Endothelial cell of umbilical vein (primary cell): ENCODE measurements at regions not wholly inside any gene's neighbourhood (a gene's known extent, or its start where the extent isn't known, plus 50 kb on each side); places are given as distances from the start of the nearest gene placed in this dataset.

ENCODE experiments used
- BruUV-seq: library from RNA; stranded (reverse); fragments of 400-500 nt; replicated peaks from 2 replicates; lab custom pipeline; 2021; lab: Mats Ljungman, UMichigan
- CTCF ChIA-PET: fragments of 300-600, 350-600 bp; sonication (Branson Sonifier 250); formaldehyde crosslinking; loops from one replicate; lab custom pipeline; 2021; ENCODE audit warnings: antibody characterized with exemption, inconsistent platforms; lab: Charles Lee
- POLR2A ChIA-PET: fragments of 300-600, 350-600 bp; sonication (Branson Sonifier 250); formaldehyde crosslinking; loops from one replicate; lab custom pipeline; 2021; ENCODE audit warnings: antibody characterized with exemption, inconsistent platforms; lab: Charles Lee
- DNase-seq: peaks from one replicate; pipeline ENCODE4 v3.0.0-alpha.2; 2011; ENCODE audit warnings: low read depth, low spot score
- FAIRE-seq: peaks from 2 replicates; lab custom pipeline; 2011; peaks lifted over from hg19 to GRCh38; lab: Jason Lieb, UNC
- H2AFZ ChIP-seq: 2 replicates; pipeline ENCODE4 v1.6.0; 2012; ENCODE audit warnings: low read depth, low read length, control low read depth, inconsistent platforms
- H3K27ac ChIP-seq: 2 replicates; pipeline ENCODE4 v1.5.1; 2011; ENCODE audit warnings: low read depth, mild to moderate bottlenecking, control low read depth, low read length, moderate library complexity; ENCODE audit not compliant: insufficient read depth
- H3K27me3 ChIP-seq, 2 experiments: 2 replicates each; pipeline versions ENCODE4 v1.6.0 to v1.6.1; 2011; ENCODE audit warnings: low read length in 2 of 2, mixed read lengths in 1 of 2; ENCODE audit not compliant: control insufficient read depth in 2 of 2, insufficient read depth in 2 of 2
- H3K36me3 ChIP-seq, 2 experiments: 2 replicates in 1 of 2; 3 replicates in 1 of 2; pipeline ENCODE4 v1.5.1; 2011; ENCODE audit warnings: low read length in 2 of 2, mild to moderate bottlenecking in 1 of 2, moderate library complexity in 1 of 2; ENCODE audit not compliant: control insufficient read depth in 2 of 2, insufficient read depth in 2 of 2; ENCODE audit errors: extremely low read depth in 1 of 2
- H3K4me1 ChIP-seq: 3 replicates; pipeline ENCODE4 v1.5.1; 2011; ENCODE audit warnings: mild to moderate bottlenecking, low read length; ENCODE audit not compliant: control insufficient read depth, insufficient read depth; ENCODE audit errors: extremely low read depth
- H3K4me2 ChIP-seq: 2 replicates; pipeline ENCODE4 v1.6.1; 2011; ENCODE audit warnings: low read length, control low read depth, mixed read lengths; ENCODE audit not compliant: insufficient read depth
- H3K4me3 ChIP-seq, 3 experiments: fragments of 200-600 bp in 1 of 3; sonication (generic), shearing (Covaris generic) in 1 of 3; replicated peaks in 1 of 3; 2 replicates each; pipeline ENCODE4 v1.5.1; 2011 to 2016; ENCODE audit warnings: control low read depth in 3 of 3, low read length in 3 of 3, mild to moderate bottlenecking in 2 of 3, inconsistent platforms in 1 of 3, low read depth in 1 of 3, moderate library complexity in 1 of 3; ENCODE audit not compliant: insufficient read depth in 1 of 3
- H3K79me2 ChIP-seq: 2 replicates; pipeline ENCODE4 v1.6.0; 2012; ENCODE audit warnings: low read length, inconsistent platforms; ENCODE audit not compliant: control insufficient read depth, insufficient read depth
- H3K9ac ChIP-seq: replicated peaks from 2 replicates; pipeline ENCODE3; 2011; ENCODE audit warnings: low read length, control low read depth; ENCODE audit not compliant: insufficient read depth; ENCODE audit errors: extremely low read depth
- H3K9me1 ChIP-seq: replicated peaks from 3 replicates; pipeline ENCODE4 v1.6.0; 2011; ENCODE audit warnings: mild to moderate bottlenecking, low read length; ENCODE audit not compliant: control insufficient read depth, insufficient read depth; ENCODE audit errors: extremely low read depth
- H3K9me3 ChIP-seq: replicated peaks from 2 replicates; pipeline ENCODE4 v1.5.1; 2012; ENCODE audit warnings: low read length, inconsistent platforms; ENCODE audit not compliant: control insufficient read depth, insufficient read depth
- H4K20me1 ChIP-seq: replicated peaks from 2 replicates; pipeline ENCODE3; 2011; ENCODE audit warnings: mild to moderate bottlenecking, low read length; ENCODE audit not compliant: control insufficient read depth, insufficient read depth; ENCODE audit errors: extremely low read depth
- EZH2 ChIP-seq: IDR thresholded peaks from 2 replicates; pipeline ENCODE4 v1.6.1; 2012; ENCODE audit warnings: borderline replicate concordance, low read depth, mild to moderate bottlenecking, moderate library complexity, low read length, inconsistent platforms; ENCODE audit not compliant: severe bottlenecking
- FOS ChIP-seq: IDR thresholded peaks from 2 replicates; pipeline ENCODE4 v1.6.1; 2011; ENCODE audit warnings: mild to moderate bottlenecking, low read length, moderate library complexity, borderline replicate concordance; ENCODE audit not compliant: insufficient read depth
- GATA2 ChIP-seq: IDR thresholded peaks from 2 replicates; pipeline ENCODE4 v1.7.0; 2011; ENCODE audit warnings: low read depth, mild to moderate bottlenecking, moderate library complexity, mixed read lengths, low read length; ENCODE audit not compliant: insufficient read length, insufficient read depth
- JUN ChIP-seq: IDR thresholded peaks from 2 replicates; pipeline ENCODE4 v1.6.1; 2011; ENCODE audit warnings: borderline replicate concordance, low read depth; ENCODE audit not compliant: insufficient read length, insufficient read depth
- MYC ChIP-seq: IDR thresholded peaks from one replicate; pipeline ENCODE4 v1.6.1; 2011; ENCODE audit warnings: mild to moderate bottlenecking, low read depth, low read length
- POLR2A ChIP-seq: IDR thresholded peaks from 2 replicates; pipeline ENCODE4 v1.6.1; 2012; ENCODE audit warnings: low read depth, mild to moderate bottlenecking, control low read depth, low read length
- POLR2AphosphoS5 ChIP-seq: IDR thresholded peaks from 2 replicates; pipeline ENCODE4 v1.6.1; 2012; ENCODE audit warnings: low read depth, mild to moderate bottlenecking, control low read depth, low read length, moderate library complexity; ENCODE audit not compliant: insufficient read depth
- dilution Hi-C: fragments of 300-500 bp; cut with MboI; formaldehyde crosslinking; loops from one replicate; pipeline ENCODE4 v1.15.0; 2019; ENCODE audit warnings: low sequenced_read_pairs; ENCODE audit not compliant: extremely low pct_ligation_motif_present
- intact Hi-C: fragments of 100-400 bp; cut with micrococcal nuclease; formaldehyde crosslinking; loops from one replicate; pipeline ENCODE4 v1.10.0; 2022
- TF ChIP-seq, protein P1 (sequence below): IDR thresholded peaks from 2 replicates; pipeline ENCODE4 v1.6.1; 2011; ENCODE audit not compliant: insufficient read depth, insufficient read length
- TF ChIP-seq, protein P2 (sequence below), 2 donors: IDR thresholded peaks; 1 replicate in 1 of 2; 2 replicates in 1 of 2; pipeline ENCODE4 v1.5.1; 2011; ENCODE audit warnings: low read length in 2 of 2, mild to moderate bottlenecking in 2 of 2, moderate library complexity in 2 of 2, control low read depth in 1 of 2, inconsistent platforms in 1 of 2, low read depth in 1 of 2; ENCODE audit not compliant: insufficient read depth in 1 of 2; ENCODE audit errors: extremely low read depth in 1 of 2

DNA sequence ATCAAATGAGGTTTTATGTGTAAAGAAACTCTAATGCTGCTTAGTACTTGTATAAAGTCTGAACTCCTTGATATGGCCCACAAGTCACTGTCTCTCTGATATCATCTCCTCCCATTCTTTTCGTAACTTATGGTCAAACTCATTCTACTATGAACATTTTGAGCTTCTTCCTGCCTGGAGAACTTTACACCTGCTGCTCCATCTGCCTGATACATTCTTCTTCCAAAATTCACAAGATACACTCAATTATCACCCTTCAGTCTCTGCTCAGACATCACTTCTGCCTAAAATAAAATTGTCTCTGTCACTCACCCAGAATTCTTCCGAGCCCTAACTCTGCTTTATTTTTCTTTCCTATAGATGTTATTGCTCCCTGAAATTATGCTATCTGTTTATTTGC, 192.8 kb upstream of the LYPLAL1 start:
- Histone ChIP-seq H3K4me1 (no peaks in the 10 kb centered on the region), H3K4me3 (no peak overlapping the region), H3K27me3 (peaks cover 0 to 2% of the 10 kb centered on the region in 2 experiments), H3K79me2 (no peaks in the 10 kb centered on the region), H3K9ac (no peak overlapping the region), H3K27ac (no peak overlapping the region), H3K4me2 (no peak overlapping the region), H3K36me3 (no peaks in the 10 kb centered on the region), H2AFZ (no peak overlapping the region), H4K20me1 (no peaks in the 10 kb centered on the region), H3K9me1 (no peaks in the 10 kb centered on the region), H3K9me3 (no peaks in the 10 kb centered on the region)
- dilution Hi-C loops (no loop called here), intact Hi-C loops (no loop called here)
- ChIA-PET POLR2A (no interaction called here), CTCF (no interaction called here)
- no TSS peak for BruUV-seq
- FAIRE-seq (no peak), DNase-seq (no peak)
- TF ChIP-seq, protein P1, sequence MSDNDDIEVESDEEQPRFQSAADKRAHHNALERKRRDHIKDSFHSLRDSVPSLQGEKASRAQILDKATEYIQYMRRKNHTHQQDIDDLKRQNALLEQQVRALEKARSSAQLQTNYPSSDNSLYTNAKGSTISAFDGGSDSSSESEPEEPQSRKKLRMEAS, result no peak
- TF ChIP-seq MYC (no peak), EZH2 (no peak), FOS (no peak), JUN (no peak), GATA2 (no peak), POLR2A (no peak), POLR2AphosphoS5 (no peak)
- TF ChIP-seq, protein P2, sequence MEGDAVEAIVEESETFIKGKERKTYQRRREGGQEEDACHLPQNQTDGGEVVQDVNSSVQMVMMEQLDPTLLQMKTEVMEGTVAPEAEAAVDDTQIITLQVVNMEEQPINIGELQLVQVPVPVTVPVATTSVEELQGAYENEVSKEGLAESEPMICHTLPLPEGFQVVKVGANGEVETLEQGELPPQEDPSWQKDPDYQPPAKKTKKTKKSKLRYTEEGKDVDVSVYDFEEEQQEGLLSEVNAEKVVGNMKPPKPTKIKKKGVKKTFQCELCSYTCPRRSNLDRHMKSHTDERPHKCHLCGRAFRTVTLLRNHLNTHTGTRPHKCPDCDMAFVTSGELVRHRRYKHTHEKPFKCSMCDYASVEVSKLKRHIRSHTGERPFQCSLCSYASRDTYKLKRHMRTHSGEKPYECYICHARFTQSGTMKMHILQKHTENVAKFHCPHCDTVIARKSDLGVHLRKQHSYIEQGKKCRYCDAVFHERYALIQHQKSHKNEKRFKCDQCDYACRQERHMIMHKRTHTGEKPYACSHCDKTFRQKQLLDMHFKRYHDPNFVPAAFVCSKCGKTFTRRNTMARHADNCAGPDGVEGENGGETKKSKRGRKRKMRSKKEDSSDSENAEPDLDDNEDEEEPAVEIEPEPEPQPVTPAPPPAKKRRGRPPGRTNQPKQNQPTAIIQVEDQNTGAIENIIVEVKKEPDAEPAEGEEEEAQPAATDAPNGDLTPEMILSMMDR (IDR thresholded peaks at IDR 0.05; ENCODE audit: extremely low read depth in 1 of 2, insufficient read depth in 1 of 2, low read depth in 1 of 2, low read length in 2 of 2), result no peak
